HG03460 (cell line): ENCODE measurements at regions not wholly inside any gene's neighbourhood (a gene's known extent, or its start where the extent isn't known, plus 50 kb on each side); places are given as distances from the start of the nearest gene placed in this dataset.
"Not testable (repeated sequence)": the region's sequence is repeated elsewhere in the genome, so short reads cannot be mapped to it uniquely, and the experiment has no call there.

Source experiments
- ATAC-seq: cut with Tn5 transposase; IDR thresholded peaks from one replicate; pipeline ENCODE4 v1.9.1; 2021; ENCODE audit not compliant: unreplicated experiment

DNA sequence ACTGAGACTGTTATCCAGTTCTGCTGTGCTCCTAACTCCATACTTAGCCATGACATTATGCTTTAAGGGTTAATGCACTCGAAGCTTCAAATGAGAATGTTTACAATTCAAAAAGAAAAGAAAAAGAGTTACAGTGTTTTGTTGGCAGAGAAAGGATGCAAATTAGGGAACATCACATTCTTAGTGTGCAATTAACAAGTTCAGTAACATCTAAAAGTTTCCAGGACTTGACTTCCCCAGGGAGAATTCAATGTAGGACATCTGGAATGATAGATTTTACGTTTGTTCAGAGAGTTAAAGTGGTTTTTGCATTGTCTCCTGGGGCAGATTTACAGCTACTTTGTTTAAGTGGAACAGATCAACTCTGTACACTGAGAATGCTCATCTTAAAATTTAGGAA is 525.2 kb downstream of the LIG4 start:
- ATAC-seq = no peak

DNA sequence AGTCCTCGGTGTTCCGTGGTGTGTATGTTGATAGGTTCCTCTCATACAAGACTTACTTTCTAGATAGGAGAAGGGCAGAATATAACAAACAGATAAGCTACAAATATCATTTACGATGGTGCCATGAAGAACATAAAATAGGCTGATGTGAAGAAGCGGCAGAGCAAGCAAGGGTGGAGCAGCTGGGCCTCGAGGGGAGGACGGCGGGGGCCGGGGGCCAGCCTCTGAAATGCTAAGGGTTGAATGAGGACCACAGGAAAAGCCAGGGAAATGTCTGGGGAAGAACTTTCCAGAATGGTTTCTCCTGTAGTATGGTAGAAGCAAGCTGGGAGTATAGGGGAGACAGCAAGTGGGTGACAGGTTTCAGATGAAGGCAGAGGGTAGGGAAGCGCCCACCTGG is 529.5 kb downstream of the LIG4 start:
- ATAC-seq = no peak

DNA sequence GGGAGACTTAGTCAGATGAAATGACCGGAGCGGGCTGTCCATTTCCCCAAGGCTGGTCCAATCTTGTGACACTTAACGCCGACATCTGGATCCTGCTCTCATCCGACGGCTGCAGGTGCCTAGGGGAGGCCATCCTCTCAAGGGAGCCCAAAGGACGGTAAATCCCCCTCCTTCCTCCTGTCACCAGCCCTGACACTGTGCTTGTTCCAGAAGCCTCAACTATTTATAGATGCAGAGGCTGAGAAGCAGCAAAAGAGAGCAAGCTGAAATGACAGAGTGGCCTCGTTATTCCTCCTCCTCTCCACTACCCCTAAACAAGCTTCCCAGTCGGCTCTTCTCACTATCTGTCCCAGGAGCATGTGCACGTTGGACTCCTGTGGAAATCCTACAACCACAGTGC is 533.7 kb downstream of the LIG4 start:
- ATAC-seq = no peak

DNA sequence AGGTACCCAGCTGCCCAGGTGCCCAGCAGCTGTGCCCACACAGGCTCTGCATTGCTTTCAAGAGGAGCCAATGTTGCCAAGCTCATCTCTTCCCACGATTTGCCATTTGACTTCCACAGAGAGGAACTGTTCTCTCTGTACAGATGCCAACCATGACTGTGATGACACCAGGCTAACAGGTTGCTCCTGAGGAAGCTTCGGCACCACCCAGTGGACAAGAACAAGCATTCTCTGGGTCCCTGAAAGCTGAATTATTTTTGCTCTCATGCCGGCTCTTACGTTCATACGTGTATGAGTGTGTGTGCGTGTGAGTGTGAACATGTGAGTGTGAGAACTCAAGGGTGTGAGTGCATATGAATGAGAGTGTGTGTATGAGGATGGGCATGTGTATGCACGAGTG is 535.2 kb downstream of the LIG4 start:
- no peak for ATAC-seq

DNA sequence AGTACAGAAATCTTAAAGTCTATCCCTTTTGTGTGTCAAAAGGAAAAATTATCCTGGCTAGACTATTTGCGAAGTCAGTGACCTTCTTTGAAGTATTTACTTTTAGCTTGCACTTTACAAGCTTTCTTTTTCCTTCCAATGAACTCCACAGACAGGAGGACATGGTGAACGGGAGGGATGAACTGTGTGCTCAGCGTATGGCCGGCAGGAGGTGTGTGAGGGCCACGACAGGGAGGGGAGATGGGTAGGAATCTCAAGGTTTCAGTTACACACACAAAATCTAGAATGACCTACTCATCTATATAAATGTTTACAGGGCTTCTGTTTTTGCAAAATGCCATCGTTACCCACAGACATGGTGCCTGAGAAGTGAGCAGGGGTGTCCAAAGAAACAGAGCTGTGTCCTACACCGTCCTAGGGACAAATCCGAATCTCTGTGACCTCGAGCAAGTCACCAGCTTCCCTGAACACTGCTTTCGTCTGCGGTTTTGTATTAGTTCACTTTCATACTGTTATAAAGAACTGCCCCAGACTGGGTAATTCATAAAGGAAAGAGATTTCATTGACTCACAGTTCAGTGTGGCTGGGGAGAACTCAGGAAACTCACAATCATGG is 537.2 kb downstream of the LIG4 start:
- ATAC-seq = no peak

DNA sequence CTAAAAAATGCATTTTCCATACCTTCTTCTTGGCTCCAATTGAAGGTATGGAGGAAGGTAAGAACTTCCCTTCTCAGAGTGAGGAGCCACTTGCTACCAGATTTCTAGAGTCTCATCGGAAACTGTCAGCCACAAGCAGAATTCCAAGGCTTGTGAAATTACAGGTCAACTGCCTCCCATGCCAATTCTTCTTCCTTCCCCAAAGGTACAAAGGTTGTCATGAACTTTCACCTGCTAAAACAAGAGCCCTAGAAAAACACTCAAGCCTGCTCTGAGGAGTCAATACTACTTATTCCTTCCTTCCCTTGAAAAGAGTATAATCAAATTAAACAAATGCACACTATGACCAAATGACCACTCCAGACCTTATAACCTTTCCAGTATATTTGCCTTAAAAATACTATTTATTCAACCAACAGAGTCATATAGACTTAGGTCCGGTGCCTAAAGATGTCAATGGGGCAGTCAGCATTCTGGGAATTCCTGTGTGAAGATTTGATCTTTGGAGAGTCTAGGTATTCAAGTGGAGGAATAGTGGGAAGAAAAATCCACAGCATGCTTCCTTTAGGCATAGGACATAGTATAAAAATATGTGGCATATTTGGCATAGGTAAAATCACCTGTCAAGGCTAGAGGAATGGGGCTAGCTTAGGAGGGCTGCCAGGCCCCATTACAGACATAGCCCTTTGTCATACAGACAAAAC is 539.3 kb downstream of the LIG4 start:
- ATAC-seq = no peak

DNA sequence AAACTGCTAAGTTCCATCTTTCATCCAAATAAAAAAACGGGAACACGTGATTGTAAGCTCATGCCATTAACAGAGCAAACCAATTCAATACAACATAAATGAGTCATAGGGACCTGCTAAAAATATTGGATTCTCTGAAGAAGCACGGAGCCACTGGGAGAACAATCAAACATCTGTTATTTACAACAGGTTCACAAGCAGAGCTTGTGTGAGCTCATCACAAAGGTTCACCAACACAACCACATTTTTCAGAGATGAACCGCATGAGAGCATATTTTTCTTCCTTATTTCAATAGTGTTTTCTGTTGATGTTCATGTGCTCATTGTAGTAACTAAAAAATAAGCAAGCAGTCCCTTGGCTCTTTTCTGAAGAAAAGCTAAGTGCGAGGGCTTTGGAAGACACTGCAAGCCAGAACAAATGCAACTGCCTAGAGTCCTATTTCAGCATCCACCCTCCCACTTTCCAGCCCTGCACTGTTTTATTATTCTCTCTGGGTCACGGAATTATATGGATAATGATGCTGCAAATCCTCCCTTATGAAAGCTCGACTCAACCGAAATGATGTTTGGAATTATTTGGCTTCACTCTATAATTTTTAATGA is 545.8 kb downstream of the LIG4 start:
- no peak for ATAC-seq

DNA sequence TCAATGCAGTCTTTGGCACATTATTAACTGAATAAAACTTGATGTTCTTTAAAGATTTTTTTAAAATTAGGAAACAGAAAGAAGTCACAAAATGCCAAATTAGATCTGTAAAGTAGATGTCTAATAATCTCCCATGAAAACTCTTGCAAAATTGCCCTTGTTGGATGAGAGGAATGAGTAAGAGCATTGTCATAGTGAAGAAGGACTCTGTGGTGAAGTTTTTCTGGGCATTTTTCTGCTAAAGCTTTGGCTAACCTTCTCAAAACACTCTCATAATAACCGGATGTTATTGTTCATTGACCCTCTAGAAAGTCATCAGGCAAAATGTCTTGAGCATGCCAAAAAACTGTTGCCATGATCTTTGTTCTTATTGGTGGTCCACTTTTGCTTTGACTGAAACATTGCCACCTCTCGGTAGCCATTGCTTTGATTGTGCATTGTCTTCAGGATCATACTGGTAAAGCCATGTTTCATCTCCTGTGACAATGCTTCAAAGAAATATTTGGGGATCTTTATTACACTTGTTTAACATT is 549.3 kb downstream of the LIG4 start:
- no peak for ATAC-seq

DNA sequence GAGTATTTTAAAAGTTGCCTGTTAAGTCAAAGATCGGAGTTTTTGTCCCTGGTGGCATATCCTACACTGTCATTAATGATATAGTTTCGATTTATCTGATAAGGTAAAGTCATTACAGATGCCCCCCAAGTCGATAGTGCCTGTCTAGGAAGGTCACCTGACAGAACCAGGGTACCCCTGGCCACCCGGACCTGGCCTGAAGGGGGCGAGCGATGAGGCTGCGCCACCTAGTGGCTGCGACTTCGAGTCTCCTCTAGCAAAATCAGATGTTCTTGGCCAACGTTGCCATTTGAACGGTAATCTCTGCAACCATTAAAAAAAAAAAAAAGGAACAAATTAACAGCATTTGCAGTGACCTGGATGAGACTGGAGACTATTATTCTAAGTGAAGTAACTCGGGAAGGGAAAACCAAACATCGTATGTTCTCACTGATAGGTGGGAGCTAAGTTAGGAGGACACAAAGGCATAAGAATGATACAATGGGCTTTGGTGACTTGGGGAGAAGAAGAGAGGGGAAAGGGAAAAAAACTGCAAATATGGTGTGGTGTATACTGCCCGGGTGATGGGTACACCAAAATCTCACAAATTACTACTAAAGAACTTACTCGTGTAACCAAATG is 565.1 kb downstream of the LIG4 start:
- peak; percentile 90 for ATAC-seq

DNA sequence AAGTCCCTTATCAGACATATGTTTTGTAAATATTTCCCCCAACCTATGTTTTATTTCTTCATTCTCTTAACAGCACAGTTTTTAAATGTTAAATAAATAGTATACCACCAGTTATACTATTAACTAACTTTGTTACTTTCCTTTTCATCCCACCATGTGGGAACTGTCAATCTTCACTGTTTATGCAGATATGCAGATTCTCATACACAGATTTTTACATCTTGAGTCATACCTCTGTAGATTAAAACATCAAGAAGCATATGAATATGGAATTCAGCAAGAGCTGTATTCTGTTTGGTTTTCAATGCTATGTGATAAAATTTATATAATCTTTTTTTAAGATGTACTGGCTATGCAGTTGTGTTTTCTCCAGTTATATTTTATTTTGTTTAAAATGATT is 566.3 kb downstream of the LIG4 start:
- ATAC-seq = no peak

DNA sequence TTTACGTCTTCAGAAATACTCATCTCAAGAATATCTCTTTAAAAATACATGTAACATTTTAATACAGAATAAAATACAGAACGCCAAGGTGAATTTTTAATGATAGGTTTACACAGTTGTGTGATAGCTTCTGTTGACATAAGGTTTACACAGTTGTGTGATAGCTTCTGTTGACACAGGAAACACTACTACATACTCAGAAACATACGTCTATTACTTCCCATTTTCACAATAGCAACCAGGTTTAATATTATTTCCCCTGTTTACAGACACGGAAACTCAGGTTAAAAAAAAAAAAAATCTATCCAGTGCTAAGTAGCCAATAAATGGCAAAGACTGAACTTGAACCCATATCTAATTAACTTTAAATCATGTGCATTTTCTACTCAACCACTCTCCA is 571.2 kb downstream of the LIG4 start:
- ATAC-seq = no peak

DNA sequence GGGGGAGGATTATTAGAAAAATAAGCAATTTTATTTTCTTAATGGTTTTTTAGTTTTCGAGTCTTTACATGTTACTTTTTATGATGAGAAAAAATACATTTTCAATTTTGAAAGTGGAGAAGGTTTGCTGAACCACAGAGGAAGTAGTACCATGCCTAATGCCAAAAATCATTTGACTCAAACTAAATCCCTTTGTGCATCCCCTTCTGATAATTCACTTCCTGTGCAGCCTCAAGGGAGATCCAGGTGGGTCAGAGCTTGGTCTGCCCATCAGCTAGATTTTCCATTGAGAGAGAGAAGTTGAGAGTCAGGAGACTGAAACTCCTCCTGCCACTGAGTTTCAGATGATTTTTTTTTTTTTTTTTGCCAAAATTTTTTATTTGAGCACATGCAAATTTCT is 571.7 kb downstream of the LIG4 start:
- no peak for ATAC-seq

DNA sequence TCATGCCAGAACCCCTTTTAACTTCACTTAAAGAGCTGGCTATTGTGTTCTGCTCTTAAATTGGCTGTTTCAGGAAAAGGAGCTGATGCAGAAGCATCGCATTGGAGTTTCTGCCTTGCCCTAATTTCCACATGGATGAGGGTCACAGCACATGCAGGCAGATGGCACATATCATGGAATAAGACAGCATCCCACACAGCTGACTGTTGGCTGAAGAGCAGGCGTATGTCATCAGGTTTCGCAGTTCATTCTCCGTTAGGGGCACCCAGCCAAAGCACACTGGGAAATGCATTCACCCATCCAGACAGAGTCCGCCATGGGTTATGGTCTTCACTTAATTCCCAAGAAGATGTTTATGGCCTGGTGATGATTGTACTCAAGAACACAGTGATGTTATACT is 572.5 kb downstream of the LIG4 start:
- ATAC-seq = no peak

DNA sequence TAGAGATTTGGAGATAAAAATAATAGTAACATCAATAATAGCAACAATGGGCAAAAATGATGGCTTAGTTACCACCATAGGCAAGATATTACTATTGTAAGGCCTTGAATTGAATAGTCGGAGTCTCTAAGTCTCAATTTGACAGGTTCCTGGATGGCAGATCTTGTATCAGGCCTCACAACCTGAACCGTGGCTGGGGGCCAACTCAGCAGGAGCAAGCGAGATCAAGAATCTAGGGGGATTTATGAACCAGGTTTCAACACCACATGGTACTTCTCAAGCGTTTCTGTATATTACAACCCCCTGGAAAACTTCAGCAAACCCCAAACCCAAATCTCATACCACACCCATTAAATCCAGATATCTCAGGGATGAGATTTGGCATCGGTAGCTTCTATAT is 573.8 kb downstream of the LIG4 start:
- no peak for ATAC-seq

DNA sequence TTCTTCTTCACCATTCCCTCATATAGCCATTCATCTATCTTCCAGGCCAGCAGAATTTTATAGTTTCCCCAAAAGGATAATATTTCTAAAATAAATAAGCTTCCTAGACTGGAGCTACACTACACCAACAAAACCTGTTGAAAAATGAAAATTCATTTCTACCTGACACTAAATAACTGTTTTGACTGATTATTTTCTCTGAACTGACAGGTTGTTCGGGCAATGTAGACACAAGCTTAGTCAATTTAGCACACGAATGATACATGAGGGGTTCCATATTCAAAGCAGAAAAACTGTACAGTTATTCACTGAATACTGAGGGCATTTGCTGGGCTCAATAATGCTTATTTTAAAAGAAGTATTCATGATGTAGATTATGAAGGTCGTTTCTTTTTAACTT is 589.7 kb downstream of the LIG4 start:
- no peak for ATAC-seq

DNA sequence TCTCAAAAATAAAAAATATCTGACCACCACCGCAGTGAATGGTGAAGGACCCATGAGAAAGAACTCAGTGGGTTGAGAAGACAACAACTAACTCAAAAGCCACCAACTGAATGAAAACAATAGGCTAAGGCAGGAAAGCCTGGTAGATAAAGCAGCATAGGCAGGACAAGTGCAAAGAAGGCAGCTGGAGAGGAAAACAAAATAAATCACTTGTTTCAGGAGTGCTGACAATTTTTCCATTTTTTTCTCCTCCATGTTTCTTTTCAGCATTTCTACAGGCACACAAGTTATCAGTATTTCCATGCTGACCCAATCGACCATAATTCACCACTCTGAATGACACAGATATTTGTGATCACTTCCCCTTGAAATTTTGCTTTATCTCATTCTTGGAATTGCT is 597.8 kb downstream of the LIG4 start:
- no peak for ATAC-seq

DNA sequence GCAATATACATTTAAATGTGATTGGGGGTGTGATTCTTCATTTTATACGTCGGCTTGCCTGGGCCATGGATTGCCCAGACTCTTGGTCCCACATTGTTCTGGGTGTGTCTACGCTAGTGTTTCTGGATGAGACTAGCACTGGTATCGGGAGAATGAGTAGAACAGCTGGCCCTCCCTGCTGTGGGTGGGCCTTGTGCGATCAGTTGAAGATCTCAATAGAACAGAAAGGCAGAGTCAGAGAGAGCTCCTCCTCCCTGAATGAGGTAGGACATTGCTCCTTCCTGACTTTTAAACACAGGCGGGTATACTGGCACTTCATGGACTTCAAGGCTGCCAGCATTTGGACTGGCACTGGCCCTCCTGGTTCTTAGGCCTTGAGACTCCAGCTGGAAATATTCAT is 603.0 kb downstream of the LIG4 start:
- no peak for ATAC-seq

DNA sequence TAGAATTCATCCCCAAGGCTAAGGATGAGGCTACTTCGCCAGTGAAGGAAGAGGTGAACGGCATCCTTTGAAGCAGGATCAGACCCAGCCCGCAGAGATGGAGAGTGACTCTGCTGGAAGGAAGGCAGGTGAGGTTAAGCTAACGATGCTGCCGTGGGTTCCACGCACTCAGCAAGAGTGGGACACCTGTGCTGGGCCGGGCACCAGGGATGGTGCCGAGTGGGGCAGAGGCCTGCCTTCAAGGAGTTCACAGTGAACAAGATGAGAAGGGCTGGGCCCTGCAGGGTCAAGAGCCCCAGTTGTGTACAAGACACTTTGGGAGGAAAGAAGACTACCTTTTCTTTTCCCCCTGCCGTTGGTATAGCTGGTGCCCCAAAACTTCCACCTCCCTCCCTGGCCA is 606.6 kb downstream of the LIG4 start:
- no peak for ATAC-seq

DNA sequence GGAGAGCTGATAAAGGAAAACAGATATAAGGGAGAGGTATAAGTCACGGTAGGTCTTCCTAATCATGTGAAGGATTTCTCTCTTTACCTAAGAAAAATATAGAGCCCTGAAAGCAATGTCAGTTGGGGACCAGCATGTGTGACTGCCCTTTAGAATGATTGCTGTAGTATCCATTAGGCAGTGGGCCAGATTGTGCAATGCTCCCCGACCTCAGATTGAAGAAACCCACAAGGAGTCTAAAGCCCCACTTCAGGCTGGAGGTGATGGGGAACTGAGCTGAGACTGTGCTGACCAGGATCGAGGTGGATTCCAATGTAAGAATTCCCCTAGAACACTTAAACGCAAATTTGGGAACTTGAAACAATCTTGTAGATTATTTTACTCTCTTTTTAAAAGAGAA is 614.4 kb downstream of the LIG4 start:
- no peak for ATAC-seq

DNA sequence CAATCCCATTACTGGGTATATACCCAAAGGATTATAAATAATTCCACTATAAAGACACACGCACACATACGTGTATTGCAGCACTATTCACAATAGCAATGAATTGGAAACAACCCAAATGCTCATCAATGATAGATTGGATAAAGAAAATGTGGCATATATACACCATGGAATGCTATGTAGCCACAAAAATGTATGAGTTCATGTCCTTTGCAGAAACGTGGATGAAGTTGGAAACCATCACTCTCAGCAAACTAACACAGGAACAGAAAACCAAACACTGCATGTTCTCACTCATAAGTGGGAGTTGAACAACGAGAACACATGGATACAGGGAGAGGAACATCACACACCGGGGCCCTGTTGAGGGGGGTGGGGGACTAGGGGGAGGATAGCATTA is 619.0 kb downstream of the LIG4 start:
- ATAC-seq = not testable (repeated sequence)

DNA sequence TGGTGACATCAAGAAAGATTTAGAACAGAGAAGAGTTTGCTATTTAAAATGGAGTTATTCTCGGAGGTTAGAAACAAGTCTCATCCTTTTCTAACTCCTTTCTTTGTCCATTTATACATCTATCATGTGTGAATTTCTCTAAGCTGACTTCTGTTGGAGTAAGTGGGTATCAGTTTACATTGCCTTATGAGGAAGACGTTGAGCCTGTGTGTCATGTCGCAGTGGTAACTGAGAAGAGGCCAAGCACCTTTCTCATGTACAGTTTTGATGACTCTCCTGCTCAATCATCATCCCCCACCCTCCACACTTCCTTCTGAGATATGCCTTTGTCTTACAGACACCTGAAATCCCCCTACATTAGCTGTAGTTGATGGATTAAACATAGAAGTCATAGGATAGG is 624.8 kb downstream of the LIG4 start:
- no peak for ATAC-seq

DNA sequence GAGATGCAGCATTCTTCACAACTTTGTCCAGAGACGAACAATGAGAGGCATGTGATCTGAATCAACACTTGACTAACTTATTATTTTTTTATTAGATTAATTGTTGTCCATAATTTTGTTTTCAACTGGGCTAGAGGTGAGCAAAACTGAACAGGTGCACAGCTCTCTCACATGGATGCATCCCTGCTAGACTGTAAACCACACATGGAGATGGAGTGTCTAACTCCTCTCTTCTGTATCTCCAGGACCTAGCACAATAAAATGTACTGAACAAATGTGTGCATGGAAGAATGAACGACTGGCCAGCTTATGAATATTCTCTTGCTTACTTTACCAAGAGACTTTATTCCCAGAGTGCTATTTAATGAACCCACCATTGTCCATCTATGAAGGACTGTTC is 627.7 kb downstream of the LIG4 start:
- ATAC-seq = no peak
